NB4 (cell line): ENCODE measurements at regions not wholly inside any gene's neighbourhood (a gene's known extent, or its start where the extent isn't known, plus 50 kb on each side); places are given as distances from the start of the nearest gene placed in this dataset.

Experiments used
- CTCF ChIP-seq: IDR thresholded peaks from one replicate; pipeline ENCODE4 v1.5.1; 2012; ENCODE audit warnings: low read depth, low read length
- MYC ChIP-seq: IDR thresholded peaks from 2 replicates; pipeline ENCODE4 v1.6.1; 2011; ENCODE audit warnings: low read depth, low read length
- POLR2A ChIP-seq: IDR thresholded peaks from 2 replicates; pipeline ENCODE4 v1.6.1; 2011; ENCODE audit warnings: mild to moderate bottlenecking; ENCODE audit not compliant: insufficient read length; ENCODE audit errors: extremely low read depth

GRCh38 chr5:135186662-135187522 lies 152.9 kb upstream of the PITX1 start:
- TF ChIP-seq CTCF, result no peak
- no peak for TF ChIP-seq POLR2A
- no peak for TF ChIP-seq MYC
